NCI-H748 (cell line): ENCODE measurements at regions not wholly inside any gene's neighbourhood (a gene's known extent, or its start where the extent isn't known, plus 50 kb on each side); places are given as distances from the start of the nearest gene placed in this dataset.

Experiments
- DNase-seq: peaks from one replicate; lab custom pipeline; 2025; ENCODE audit not compliant: unreplicated experiment; lab: John Stamatoyannopoulos, UW

DNA sequence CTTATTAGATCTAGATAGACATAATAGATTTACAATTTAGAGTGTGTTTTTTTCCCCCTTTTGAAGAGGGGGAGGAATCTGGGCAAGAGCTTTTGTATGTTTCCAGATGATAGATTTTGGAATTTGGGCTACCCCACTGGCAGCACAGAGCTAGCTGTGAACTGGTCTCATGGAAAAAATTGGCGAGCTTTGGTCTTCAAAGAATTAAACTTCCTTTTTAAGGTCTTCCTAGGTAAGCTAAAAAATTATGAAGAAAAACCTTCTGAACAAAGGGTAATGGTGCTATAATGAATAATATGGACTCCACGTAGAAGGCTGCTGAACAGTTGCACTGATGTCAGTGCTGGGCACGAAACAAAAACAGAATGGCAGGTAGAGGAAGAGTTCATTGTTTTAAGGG lies 109.3 kb downstream of the ZIC5 start:
- no peak for DNase-seq

DNA sequence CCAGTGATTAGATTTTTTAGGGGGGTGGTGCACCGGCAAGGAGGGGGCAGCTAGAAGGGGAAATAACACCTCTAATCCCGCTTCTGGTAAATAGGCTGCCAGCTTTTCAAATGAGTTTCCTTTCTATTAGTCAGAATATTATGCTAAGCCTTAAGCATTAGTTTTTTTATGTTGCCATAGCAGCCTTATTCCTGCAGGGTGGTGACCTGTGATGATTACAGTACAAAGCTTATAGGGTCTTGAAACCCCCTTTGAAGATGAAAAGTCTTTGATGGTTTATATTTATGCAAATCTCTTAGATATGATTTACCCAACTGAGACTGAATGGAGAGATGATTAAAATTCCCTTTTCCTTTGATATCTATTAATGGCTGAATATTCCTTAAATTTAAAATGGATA lies 109.8 kb downstream of the ZIC5 start:
- DNase-seq, result no peak

DNA sequence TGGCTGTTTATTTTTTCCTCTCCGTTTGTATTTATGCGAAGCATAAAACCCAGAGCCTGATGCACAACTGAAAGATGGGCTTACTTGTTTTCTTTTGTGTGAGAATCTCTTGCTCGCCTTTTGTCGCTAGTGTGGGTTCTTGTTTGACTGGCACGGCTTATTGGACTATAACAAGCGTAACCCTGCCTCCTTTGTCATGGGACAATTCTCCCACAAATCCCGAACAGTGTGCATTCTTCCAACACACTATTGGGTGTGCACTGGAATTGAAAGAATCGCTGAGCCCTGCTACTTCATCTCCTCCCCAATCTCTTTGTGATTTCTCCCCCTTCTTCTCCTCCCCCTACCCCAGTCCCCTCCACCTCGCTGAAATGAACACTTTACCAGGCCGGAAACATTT lies 110.8 kb downstream of the ZIC5 start:
- DNase-seq, result no peak

DNA sequence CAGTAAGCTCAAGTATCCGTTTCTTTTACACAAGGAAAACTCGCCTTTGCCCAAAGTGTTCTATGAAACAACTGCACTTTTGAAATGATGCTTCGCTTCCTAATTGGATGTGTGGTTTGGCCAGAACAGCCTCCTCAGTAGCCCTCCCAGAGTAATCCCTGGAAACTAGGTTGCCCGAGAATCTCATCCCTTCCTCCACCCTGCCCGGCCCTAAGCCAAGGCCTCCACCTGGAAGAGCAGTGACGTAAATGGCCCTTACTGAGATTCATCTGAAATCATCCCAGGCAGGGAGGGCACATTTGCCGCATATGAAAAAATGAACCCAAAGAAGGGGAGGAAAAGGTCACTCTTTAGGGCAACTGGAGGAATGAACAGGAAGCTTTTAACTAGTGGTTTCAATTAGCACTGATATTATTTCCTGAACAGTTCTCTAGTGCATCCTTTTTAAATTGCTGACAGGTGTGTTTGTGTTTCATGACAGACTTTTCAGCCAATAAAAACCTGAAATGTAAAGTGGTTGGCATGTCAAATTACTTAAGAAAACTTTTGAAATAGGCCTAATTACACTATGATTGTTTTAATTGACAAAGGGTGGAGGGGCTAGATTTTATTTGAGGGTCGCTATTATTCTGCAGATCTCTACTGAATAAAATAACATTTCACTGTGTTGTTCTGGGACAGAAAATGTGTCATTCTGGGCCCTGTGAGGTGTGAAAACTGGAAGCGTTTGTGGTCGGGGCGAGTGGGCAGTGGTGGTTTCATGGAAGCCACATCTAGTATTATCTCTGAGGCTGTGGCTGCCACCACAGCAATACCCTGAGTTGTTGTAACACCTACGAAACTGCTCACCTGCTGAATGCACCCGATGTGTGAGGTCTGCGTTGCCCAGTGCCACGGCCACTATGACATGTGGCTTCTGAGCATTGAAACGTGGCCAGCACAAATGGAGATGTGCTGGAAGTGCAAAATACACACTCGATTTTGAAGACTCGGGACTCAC lies 112.1 kb downstream of the ZIC5 start:
- peak; percentile 71 for DNase-seq

DNA sequence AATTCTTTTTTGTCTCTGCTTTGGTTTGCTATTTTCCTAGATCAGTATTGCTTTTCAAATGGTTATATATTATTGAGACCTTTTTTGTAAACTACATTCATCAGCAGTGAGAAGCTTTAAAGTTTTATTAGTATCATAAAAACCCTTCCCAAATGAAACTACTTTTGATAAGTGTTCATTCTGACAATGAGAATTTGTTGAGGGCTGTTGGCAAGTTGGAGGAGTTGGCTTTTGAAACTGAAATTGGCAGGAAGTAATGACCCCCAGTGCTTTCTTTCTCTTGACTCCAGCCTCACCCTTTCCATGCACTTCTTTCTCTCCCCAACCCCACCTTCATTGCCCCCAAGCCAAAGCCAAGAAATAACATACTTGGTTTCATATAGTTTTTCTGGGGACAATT lies 113.8 kb downstream of the ZIC5 start:
- no peak for DNase-seq

DNA sequence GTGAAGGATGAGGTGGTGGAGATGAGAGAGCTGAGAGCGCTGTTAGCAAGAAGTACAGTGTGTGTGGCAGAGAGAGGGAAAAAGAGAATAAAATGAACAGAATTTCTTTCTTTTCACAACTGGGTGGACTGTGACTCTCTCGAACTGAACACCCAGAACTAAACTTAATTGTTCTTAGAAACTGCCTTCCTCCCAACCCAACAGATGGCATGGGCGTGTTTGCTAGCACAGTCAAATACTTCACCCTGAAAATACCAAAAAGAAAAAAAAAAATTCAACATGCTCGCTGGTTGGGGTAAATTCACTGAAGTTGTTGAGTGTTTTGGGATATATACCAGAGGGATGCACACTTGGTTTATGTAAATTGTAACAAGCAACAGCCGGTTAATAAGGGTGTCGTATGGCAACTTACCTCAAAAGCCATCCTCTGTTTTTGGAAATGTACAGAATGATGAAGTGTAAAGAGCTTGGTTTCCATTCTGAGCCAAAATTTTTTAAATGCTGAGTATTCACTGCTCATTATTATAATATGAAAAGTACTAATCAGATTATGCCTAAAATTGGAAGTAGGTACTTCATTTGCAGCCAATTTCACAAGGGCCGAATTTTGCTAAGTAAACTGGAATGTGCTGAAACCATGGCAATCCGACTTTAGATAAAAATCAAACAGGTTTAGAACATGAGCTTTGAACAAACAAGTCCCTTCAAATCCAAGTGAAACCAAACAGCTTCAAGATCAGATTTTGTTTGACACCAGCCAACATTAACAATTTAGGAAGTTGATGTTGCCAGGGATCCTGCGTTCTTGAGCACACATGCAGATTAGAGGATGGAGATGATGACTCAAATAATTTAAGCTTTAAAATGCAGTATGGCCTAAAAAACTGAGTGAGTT lies 115.8 kb downstream of the ZIC5 start:
- DNase-seq, result no peak

DNA sequence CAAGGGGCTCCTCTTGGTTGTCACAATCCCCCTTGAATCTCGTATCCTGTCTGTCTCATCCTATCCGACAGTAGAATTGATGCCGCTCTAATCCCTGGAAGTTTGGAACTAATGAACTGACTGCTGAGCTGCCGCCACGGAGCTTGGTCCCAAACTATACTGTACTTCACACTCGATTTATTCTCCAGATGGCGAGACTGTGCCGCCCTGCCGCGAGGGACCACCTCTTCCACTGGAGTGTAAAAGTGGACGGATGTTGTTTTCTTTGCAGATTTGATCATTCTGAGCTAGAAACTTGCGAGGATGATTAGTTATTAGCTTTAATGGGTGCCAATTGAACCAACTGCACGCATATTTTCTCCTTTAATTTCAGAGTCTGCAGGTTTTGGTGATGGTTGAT lies 117.2 kb downstream of the ZIC5 start:
- no peak for DNase-seq

DNA sequence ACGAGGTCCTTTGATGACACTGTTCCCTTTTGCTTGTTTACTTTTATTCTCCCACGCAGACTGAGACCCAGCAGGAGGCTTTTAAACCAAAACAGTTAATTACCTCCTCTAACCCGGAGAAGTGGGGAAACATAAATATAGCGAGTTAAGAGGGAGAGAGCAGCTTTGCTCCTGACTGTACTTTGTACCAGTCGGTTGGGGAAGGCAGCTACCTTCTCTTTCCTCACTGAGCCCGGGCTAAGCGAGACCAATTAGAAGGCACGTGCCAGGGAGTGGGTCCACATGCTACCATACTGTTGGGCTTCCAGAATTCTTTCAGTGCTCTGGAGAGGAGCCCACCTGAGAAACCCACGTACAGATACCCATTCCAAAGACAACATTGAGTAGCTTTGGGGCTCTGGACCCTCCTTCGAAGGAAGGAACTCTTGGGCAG lies 124.2 kb downstream of the ZIC5 start:
- peak; percentile 96 for DNase-seq

DNA sequence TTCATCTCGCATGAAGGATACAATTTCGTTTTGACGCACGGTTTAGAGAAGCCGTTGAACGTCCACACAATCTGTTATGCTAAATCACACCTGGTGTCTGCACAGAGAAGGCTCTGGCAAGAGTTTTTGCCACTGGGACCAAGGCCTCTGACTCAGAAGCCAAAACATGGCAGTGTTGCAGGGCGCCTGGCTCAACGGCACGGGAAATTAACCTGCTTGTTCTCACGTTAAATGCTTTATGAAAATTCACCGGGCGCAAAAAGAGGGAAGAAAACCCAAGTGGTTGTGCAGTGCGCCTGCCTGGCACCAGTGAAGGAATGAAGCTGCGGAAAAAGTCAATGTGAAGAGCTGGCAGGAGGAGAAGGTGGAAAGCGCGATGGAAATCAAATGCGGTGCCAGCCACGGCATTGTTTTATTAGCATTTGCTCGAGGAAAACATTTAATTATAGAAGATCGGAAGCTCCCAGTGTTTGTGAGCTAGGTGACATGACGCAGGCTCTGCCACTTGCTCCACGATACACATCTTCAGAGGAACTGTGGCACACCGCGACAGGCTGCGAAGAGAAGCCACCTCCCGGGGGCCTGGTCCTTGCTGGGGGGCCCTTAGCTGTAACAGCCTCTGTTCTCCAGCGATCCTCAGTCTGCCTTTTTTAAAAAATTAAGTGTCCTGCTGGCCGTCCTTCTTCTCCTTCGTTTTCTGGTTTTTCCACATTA lies 126.2 kb downstream of the ZIC5 start:
- DNase-seq, result no peak

DNA sequence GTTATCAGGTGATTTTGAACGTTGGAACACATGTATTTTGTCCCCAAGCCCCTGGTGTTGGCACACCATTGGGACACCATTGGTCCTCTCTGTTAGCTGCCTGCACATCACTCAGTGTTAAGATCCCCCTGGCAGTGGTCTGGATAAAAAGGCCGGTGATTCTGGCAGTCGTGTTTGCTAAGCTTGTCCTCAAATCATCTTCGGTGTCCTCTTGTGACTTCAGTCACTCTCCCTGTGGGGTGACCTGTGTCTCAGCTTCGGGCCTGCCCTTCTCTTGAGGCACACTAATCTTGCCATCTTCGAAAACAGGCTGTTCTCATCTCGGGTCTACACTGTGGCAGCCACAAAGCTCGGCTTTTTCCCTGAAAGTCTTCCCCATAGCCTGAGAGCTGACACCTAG lies 127.1 kb downstream of the ZIC5 start:
- no peak for DNase-seq

DNA sequence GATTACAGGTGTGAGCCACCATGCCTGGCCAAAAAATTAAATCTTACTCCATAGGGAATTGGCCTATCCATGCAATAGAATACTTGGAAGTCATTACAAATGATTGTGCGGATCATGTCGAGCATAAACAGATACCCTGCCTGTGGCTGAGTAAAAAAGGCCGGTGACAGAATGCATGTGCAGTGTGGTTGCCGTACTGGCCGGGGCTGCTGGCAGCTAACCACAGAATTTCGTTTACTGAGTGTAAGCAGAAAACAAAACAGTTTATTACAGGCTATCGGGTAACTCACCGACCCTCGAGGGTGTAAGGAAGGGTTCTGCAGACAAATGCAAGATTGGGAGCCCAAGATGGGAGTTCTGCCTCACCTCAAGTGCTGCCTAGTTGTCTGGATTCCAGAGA lies 127.7 kb downstream of the ZIC5 start:
- no peak for DNase-seq

DNA sequence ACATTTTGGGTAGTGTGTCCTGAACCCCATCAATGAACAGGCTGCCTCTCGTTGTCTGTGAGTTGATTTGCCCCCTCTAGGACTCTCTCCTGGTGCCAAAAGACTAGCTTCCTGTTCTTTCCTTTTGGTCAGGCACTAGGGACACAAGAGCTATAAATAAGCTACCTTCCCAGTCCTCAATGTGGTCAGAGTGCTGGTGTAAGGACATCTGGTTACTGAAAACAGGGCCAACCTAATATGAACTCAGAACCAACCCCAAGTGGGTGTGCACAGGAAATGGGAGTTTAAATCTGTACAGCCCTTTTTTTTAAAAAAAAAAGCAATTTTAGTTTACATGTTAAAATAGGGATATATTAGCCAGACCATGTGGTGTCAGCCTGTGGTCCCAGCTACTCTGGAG lies 129.2 kb downstream of the ZIC5 start:
- DNase-seq, result no peak

DNA sequence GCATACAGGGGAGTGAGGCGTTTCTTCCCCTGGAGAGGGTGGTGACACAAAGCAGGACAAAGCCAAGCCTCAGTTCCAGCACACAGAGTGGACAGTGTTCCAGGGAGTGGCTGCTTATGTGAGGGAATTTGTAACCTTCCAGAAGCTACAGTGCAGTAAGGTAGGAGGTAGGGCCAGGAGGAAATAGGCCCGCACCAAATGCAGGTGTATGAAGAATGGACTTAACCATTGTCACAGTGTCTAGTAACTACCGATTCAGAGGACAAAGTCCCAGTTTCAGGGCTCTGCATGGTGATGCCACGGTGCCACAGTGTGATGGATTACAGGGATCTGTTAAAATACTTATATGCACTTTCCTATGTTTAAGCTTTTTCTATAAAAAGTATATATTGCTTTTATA lies 135.3 kb downstream of the ZIC5 start:
- DNase-seq, result no peak

DNA sequence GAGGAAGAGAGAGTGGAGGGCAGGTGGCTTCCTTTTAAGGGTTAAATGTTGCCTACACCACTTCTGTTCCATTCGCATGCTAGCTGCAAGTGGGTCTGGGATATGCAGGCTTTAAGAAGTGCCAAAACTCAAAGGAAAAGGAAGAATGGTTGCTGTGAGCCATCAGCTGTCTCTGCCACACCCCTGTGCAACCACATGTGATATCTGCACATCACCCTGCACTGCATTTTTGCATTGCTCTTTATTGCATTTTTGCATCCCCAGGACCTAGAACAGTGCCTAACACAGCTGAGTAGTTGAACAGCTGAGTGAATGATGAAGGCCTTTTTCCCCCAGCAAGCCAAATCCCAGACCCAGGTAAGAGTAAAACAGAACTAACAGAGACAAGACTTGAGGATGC lies 136.1 kb downstream of the ZIC5 start:
- DNase-seq, result no peak

DNA sequence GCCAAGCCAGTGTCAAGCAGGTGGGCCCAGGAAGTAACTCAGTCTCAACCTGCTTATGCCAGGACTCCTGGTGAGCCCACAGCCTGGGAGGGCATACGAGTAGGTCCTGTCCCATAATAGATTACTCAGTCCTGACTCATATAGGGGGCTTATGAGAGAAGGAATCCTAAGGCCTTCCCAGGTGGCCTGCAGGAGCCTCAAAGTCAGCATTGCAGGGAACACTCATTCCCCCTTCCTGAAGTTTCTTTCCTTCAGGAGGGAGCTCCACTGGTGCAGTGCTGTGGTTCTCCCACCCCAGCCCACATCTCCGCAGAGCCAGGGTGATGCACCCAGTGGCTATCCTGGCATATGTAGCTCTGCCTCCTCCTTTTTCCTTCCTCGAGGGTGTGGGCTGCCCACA lies 137.3 kb downstream of the ZIC5 start:
- no peak for DNase-seq

DNA sequence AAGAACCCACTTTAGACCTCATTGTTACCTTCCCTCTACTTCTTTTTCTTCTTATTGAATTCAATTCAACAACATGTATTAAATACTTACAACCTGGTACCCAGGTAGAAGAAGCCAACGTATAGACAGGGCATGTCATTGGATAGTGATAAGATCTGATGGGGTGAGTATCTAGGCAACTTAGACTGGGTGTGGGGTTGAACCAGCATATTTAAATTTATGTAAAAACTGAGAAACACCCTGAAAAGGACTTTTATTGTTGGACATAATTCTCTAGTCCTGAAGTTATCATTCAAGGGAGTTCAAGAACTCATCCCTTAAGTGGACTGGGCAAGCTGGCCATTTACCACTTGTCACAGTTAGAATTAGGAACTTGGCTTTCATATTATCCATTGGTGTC lies 139.2 kb downstream of the ZIC5 start:
- DNase-seq, result no peak

DNA sequence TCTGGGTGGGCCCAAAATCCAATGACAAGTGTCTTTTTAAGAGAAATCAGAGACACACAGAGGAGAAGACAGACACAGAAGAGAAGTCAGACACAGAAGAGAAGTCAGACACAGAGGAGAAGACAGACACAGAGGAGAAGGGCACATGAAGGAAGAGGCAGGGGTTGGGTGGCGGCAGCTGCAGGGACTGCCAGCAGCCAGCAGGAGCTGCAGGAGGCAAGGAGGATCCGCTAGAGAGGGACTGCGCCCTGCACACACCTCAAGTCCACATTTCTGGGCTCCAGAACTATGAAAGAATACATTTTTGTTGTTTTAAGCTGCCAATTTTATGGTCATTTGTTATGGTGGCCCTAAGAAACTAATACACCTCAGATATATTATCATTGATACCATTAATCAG lies 140.6 kb downstream of the ZIC5 start:
- DNase-seq, result peak; percentile 24

DNA sequence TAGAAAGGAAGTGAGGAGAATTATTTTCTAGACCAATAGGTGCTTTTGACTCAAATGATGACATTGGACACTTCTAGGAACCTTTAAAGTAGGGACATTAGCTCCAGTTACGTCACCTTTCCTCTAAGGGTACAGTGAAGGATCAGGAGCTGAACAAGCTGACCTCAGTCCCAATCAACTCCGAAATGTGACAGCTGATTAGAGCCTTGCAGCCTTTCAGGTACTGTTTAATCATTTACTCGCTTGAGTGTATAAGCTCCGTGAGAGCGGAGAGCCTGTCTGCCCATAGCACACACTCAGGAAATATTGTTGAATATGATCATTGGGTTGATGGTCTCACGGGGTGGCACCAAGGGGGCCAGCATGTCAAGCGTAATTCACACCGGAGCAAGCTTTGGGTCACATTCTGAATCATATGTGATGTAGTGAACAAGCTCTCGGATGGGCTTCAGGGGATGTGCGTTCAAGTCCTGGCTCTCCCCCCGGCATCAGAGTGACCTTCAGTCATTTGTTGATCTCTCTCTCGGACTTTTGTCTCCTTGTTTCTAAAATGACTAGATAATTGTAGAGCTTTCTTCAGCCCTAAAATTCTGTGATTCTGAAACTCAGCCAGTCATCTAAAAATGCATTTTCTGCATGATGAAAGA lies 141.9 kb downstream of the ZIC5 start:
- no peak for DNase-seq

DNA sequence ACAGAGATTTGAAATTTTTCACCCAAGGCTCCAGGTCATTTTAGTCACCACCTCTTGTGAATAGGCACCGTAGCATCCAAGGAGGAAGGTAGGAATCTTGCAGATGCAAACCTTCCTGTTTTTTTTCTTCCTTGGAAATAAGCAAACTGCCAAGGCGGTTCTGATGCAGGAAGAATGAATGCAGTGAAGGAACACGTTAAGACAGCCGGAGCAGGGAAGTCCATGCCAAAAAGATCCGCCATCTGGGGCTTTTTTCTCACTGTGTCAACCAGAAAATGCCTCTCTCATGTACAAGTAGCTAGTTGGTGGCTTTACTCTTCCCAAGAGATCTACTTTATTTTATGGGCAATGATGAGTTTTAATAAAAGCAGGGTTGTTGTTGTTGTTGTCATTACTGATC lies 142.4 kb downstream of the ZIC5 start:
- DNase-seq, result no peak

DNA sequence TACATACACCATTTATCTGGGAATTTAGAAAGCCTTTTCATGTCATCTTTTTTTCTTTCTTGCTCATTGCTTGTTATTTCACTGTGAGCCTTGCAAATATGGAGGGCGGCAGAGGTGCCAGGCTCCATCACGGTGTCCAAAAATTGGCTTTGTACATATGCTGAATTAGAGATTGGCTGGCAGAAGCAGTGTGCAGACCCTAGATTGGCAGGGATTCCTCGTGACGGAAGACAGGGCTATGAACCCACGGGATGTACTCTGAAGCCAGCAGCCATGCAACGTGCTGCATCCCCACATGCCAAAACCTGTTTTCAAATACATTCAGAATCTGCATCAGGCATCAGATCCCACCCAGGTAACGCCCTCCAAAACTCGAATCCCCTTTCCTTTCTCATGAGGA lies 142.8 kb downstream of the ZIC5 start:
- DNase-seq, result no peak

DNA sequence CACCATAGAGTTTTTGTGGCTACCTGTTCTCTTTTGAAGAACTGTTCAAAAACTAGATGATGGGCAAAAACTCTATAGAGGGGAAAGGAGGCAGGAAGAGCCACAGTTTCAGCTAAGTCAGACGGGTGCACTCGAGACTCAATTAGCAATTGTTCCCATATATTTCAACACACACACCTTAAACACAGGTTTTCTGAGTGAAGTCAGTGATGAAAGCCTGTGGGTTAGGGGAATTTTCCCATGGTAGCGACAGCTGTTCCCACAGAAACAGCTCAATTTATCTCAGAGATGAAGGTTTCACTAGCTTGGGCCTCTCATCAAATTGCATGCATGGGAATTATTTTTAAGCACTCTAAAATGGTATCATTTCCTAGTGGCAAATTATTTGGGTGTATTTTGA lies 143.4 kb downstream of the ZIC5 start:
- no peak for DNase-seq
